HepG2 (cell line): ENCODE measurements at regions not wholly inside any gene's neighbourhood (a gene's known extent, or its start where the extent isn't known, plus 50 kb on each side); places are given as distances from the start of the nearest gene placed in this dataset.

Experiments
- AGO1 ChIP-seq: fragments of 200-400 bp; formaldehyde crosslinking; IDR thresholded peaks from 2 replicates; pipeline ENCODE4 v1.6.1; 2017; ENCODE audit warnings: mild to moderate bottlenecking, low read depth, low read length, moderate library complexity; ENCODE audit not compliant: poor library complexity, severe bottlenecking
- AHR ChIP-seq: IDR thresholded peaks from 2 replicates; pipeline ENCODE4 v1.6.1; 2018; ENCODE audit warnings: missing genetic modification reagents, missing compliant biosample characterization
- FOXP1 ChIP-seq, 2 experiments: fragments of 450-650 bp in 1 of 2; IDR thresholded peaks; 2 replicates each; pipeline ENCODE4 v1.6.1; 2017 to 2018; ENCODE audit warnings: antibody characterized with exemption in 1 of 2
- HCFC1 ChIP-seq: fragments of 150-350 bp; IDR thresholded peaks from 2 replicates; pipeline ENCODE4 v1.6.1; 2014; ENCODE audit warnings: low read depth, low read length
- ISX ChIP-seq: sonication (generic); formaldehyde crosslinking; conservative IDR thresholded peaks from 2 replicates; pipeline ENCODE4 v1.5.0; 2020; ENCODE audit warnings: missing genetic modification reagents
- PAWR ChIP-seq: sonication (generic); formaldehyde crosslinking; IDR thresholded peaks from 2 replicates; pipeline ENCODE4 v1.4.0; 2020; ENCODE audit warnings: missing genetic modification reagents, mild to moderate bottlenecking, borderline replicate concordance
- PHF5A ChIP-seq: IDR thresholded peaks from one replicate; pipeline ENCODE4 v1.6.1; 2018; ENCODE audit warnings: low read depth, missing genetic modification reagents; ENCODE audit not compliant: unreplicated experiment
- RELA ChIP-seq: sonication (generic); formaldehyde crosslinking; IDR thresholded peaks from 2 replicates; pipeline ENCODE4 v1.4.0; 2020; ENCODE audit warnings: missing genetic modification reagents
- SETDB1 ChIP-seq: sonication (generic); formaldehyde crosslinking; IDR thresholded peaks from 2 replicates; pipeline ENCODE4 v1.5.1; 2020; ENCODE audit warnings: missing genetic modification reagents, mild to moderate bottlenecking, borderline replicate concordance
- SP1 ChIP-seq, 2 experiments: fragments of 450-650 bp in 1 of 2; sonication (generic) in 1 of 2; formaldehyde crosslinking in 1 of 2; IDR thresholded peaks; 2 replicates each; pipeline versions ENCODE4 v1.4.0 to v1.6.1; 2016 to 2020; ENCODE audit warnings: missing genetic modification reagents in 1 of 2
- SRSF1 ChIP-seq: fragments of 200-400 bp; formaldehyde crosslinking; optimal IDR thresholded peaks from 2 replicates; pipeline ENCODE3; 2017; ENCODE audit warnings: mild to moderate bottlenecking, low read depth, low read length, moderate library complexity
- ZBTB39 ChIP-seq: sonication (generic); formaldehyde crosslinking; IDR thresholded peaks from 2 replicates; pipeline ENCODE4 v1.5.0; 2020; ENCODE audit warnings: missing genetic modification reagents
- ZFP36 ChIP-seq: fragments of 150-350 bp; IDR thresholded peaks from 2 replicates; pipeline ENCODE4 v1.6.1; 2018; ENCODE audit warnings: borderline replicate concordance, low read length, low read depth; ENCODE audit not compliant: partially characterized antibody
- ZNF558 ChIP-seq: sonication (generic); formaldehyde crosslinking; IDR thresholded peaks from 2 replicates; pipeline ENCODE4 v1.9.0; 2022; ENCODE audit warnings: mild to moderate bottlenecking, missing genetic modification reagents, borderline replicate concordance
- ZNF720 ChIP-seq: sonication (generic); formaldehyde crosslinking; IDR thresholded peaks from 2 replicates; pipeline ENCODE4 v1.4.0; 2020; ENCODE audit warnings: missing genetic modification reagents
- ZNF746 ChIP-seq: sonication (generic); formaldehyde crosslinking; IDR thresholded peaks from 2 replicates; pipeline ENCODE4 v1.8.0; 2022; ENCODE audit warnings: mild to moderate bottlenecking, missing genetic modification reagents
- TF ChIP-seq, protein P1 (sequence below): sonication (generic); formaldehyde crosslinking; IDR thresholded peaks from 2 replicates; pipeline ENCODE4 v1.4.0; 2020; ENCODE audit warnings: mild to moderate bottlenecking, missing genetic modification reagents
- TF ChIP-seq, protein P2 (sequence below): sonication (generic); formaldehyde crosslinking; conservative IDR thresholded peaks from 2 replicates; pipeline ENCODE4 v1.5.0; 2020; ENCODE audit warnings: missing genetic modification reagents

GRCh38 chr17:72569148-72569946 is 448.5 kb downstream of the SOX9 start (continued):
- TF ChIP-seq, protein P1, sequence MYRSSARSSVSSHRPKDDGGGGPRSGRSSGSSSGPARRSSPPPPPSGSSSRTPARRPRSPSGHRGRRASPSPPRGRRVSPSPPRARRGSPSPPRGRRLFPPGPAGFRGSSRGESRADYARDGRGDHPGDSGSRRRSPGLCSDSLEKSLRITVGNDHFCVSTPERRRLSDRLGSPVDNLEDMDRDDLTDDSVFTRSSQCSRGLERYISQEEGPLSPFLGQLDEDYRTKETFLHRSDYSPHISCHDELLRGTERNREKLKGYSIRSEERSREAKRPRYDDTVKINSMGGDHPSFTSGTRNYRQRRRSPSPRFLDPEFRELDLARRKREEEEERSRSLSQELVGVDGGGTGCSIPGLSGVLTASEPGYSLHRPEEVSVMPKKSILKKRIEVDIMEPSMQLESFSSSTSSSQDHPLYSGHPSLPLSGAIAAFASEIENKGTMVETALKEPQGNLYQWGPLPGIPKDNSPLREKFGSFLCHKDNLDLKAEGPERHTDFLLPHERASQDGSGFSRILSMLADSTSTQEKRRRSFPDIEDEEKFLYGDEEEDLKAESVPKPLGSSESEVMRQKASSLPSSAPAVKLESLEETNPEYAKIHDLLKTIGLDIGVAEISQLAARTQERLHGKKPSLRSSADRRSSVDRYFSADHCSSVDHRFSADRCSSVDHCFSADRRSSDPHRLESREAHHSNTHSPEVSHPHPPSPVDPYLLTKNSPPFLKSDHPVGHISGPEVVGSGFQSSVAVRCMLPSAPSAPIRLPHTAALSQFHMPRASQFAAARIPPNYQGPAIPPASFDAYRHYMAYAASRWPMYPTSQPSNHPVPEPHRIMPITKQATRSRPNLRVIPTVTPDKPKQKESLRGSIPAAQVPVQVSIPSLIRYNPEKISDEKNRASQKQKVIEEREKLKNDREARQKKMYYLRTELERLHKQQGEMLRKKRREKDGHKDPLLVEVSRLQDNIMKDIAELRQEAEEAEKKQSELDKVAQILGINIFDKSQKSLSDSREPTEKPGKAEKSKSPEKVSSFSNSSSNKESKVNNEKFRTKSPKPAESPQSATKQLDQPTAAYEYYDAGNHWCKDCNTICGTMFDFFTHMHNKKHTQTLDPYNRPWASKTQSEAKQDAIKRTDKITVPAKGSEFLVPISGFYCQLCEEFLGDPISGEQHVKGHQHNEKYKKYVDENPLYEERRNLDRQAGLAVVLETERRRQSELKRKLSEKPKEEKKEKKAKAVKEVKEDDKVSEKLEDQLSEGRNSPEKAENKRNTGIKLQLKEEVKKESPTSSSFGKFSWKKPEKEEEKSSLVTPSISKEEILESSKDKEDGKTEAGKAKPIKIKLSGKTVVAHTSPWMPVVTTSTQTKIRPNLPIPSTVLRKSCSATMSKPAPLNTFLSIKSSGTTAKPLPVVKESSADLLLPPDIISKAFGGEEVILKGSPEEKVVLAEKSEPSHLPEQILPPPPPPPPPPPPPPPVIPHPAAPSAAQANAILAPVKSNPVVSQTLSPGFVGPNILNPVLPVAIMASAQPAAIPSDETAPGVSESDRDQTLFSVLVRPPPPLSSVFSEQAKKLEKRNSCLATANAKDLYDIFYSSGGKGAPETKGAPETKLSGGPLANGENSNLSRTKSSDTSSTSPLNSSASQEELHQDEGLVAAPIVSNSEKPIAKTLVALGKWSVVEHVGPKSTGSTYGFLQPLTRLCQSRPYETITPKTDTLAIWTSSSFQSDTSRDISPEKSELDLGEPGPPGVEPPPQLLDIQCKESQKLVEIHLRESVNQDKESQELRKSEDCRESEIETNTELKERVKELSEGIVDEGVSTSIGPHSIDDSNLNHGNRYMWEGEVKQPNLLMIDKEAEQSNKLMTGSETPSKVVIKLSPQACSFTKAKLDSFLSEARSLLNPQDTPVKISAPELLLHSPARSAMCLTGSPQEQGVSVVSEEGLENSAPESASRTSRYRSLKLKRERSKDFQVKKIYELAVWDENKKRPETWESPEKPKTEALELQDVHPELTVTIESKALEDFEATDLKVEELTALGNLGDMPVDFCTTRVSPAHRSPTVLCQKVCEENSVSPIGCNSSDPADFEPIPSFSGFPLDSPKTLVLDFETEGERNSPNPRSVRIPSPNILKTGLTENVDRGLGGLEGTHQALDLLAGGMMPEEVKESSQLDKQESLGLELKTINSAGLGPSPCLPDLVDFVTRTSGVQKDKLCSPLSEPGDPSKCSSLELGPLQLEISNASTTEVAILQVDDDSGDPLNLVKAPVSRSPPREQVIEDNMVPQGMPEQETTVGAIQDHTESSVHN, result no peak
- no peak for TF ChIP-seq AGO1
- 0 out of 2 replicates have a peak, but pooled peaks have one; percentile 44 for TF ChIP-seq ZNF746 (CRISPR knock-in tag)
- no peak for TF ChIP-seq ISX (CRISPR knock-in tag)
- TF ChIP-seq, protein P2, sequence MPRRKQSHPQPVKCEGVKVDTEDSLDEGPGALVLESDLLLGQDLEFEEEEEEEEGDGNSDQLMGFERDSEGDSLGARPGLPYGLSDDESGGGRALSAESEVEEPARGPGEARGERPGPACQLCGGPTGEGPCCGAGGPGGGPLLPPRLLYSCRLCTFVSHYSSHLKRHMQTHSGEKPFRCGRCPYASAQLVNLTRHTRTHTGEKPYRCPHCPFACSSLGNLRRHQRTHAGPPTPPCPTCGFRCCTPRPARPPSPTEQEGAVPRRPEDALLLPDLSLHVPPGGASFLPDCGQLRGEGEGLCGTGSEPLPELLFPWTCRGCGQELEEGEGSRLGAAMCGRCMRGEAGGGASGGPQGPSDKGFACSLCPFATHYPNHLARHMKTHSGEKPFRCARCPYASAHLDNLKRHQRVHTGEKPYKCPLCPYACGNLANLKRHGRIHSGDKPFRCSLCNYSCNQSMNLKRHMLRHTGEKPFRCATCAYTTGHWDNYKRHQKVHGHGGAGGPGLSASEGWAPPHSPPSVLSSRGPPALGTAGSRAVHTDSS (CRISPR knock-in tag), result no peak
- no peak for TF ChIP-seq SRSF1
- no peak for TF ChIP-seq PAWR (CRISPR knock-in tag)
- no peak for TF ChIP-seq ZBTB39 (CRISPR knock-in tag)
- no peak for TF ChIP-seq HCFC1
- TF ChIP-seq AHR (CRISPR knock-in tag), result no peak
- TF ChIP-seq PHF5A (CRISPR knock-in tag), result no peak
- no peak for TF ChIP-seq ZNF558 (CRISPR knock-in tag)
- TF ChIP-seq SP1 (IDR thresholded peaks at IDR 0.05), result no peak
- no peak for TF ChIP-seq SP1 (CRISPR knock-in tag; IDR thresholded peaks at IDR 0.05)
- TF ChIP-seq SETDB1 (CRISPR knock-in tag), result no peak
- no peak for TF ChIP-seq ZNF720 (CRISPR knock-in tag)
- no peak for TF ChIP-seq RELA (CRISPR knock-in tag)
- TF ChIP-seq ZFP36, result no peak
- TF ChIP-seq FOXP1 (IDR thresholded peaks at IDR 0.05), result no peak
- TF ChIP-seq FOXP1 (CRISPR knock-in tag; IDR thresholded peaks at IDR 0.05), result no peak
